ENCODE measurements at regions not wholly inside any gene's neighbourhood (a gene's known extent, or its start where the extent isn't known, plus 50 kb on each side); places are given as distances from the start of the nearest gene placed in this dataset.

DNA sequence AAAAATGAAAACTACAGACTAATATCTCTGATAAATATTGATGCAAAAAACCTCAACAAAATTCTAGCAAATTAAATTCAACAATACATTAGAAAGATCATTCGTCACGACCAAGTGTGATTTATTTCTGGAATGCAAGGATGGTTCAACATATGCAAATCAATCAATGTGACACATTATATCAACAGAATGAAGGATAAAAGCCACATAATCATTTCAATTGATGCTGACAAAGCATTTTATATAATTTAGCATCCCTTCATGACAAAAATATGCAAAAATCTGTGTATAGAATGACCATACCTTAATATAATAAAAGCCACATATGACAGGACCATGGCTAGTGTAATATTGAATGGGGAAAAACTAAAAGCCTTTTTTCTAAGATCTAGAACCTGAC is 457.2 kb upstream of the SPANXN1 start:
- no peaks in the 10 kb centered on the region for H3K4me1 Mint-ChIP-seq (ENCODE audit: low read depth)
- H3K9me3 Mint-ChIP-seq, result peaks cover 51% of the 10 kb centered on the region
- no peaks in the 10 kb centered on the region for H3K36me3 Mint-ChIP-seq (ENCODE audit: low read depth)
- TF ChIP-seq, protein P1, sequence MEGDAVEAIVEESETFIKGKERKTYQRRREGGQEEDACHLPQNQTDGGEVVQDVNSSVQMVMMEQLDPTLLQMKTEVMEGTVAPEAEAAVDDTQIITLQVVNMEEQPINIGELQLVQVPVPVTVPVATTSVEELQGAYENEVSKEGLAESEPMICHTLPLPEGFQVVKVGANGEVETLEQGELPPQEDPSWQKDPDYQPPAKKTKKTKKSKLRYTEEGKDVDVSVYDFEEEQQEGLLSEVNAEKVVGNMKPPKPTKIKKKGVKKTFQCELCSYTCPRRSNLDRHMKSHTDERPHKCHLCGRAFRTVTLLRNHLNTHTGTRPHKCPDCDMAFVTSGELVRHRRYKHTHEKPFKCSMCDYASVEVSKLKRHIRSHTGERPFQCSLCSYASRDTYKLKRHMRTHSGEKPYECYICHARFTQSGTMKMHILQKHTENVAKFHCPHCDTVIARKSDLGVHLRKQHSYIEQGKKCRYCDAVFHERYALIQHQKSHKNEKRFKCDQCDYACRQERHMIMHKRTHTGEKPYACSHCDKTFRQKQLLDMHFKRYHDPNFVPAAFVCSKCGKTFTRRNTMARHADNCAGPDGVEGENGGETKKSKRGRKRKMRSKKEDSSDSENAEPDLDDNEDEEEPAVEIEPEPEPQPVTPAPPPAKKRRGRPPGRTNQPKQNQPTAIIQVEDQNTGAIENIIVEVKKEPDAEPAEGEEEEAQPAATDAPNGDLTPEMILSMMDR (IDR thresholded peaks at IDR 0.05), result no peak
- H3K4me3 Mint-ChIP-seq, result no peak overlapping the region
- DNase-seq, result no peak
- no peak overlapping the region for H3K27ac Mint-ChIP-seq
- H3K27me3 Mint-ChIP-seq (ENCODE audit: insufficient read depth), result no peaks in the 10 kb centered on the region

DNA sequence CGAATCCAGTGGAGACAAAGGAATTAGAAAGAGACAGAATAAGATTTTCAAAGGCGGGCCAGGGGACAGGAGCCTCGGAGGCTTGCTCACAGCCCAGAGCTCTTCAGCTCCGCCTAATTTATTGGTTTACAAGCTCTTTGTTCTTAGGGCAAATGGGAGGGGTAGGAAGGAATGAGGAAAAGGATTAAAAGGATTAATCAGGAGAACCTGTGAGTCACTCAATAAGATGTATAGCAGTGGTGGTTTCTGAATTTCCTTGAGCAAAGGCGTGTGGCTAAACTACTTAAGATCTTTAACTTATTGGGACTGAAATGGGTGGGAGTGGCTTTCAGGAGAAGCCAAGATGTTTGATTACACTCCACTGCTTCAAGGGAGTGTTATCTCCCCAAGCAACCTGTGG is 456.0 kb upstream of the SPANXN1 start:
- no peaks in the 10 kb centered on the region for H3K36me3 Mint-ChIP-seq (ENCODE audit: low read depth)
- TF ChIP-seq, protein P1 (IDR thresholded peaks at IDR 0.05), result no peak
- no peak overlapping the region for H3K4me3 Mint-ChIP-seq
- no peaks in the 10 kb centered on the region for H3K4me1 Mint-ChIP-seq (ENCODE audit: low read depth)
- H3K27me3 Mint-ChIP-seq (ENCODE audit: insufficient read depth), result no peaks in the 10 kb centered on the region
- peaks cover 43% of the 10 kb centered on the region for H3K9me3 Mint-ChIP-seq
- H3K27ac Mint-ChIP-seq, result no peak overlapping the region
- DNase-seq, result no peak

DNA sequence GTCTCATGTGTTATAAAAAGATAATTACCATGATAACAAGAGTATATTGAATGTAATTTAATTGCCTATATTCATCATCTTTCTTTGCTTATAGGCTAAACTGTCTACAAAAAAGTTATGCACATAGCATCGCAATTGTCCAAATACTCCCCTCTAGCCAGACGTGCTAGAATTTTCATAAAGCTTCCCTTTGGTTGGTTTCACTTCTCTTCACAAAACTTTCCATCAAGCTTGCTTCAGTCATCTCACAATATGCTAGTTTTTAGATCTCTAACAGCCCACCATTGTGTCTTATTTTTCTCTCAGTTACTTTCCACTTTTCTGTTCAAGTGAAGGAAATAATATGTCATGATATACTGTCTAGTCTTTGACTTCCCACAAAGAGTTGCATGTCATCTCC is 448.3 kb upstream of the SPANXN1 start:
- no peaks in the 10 kb centered on the region for H3K36me3 Mint-ChIP-seq (ENCODE audit: low read depth)
- H3K4me1 Mint-ChIP-seq (ENCODE audit: low read depth), result no peaks in the 10 kb centered on the region

DNA sequence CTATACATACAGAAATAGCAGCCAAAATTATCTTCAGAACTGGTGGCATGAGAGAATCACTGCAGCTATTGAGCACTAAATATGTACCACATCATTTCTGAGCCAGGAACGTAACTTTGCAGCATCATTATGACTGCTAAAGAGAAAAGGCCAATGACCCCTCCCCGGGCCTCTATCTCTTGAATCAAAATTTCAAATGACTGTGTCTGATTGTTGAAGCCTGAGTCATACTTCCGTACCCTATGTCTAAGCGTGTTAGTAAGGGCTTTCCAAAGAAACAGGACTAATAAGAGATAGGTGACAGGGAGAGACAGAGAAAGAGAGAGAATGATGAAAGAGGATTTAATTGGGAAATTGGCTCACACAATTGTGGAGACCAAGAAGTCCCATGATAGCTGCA is 445.5 kb upstream of the SPANXN1 start:
- Mint-ChIP-seq H3K4me3 (no peak overlapping the region), H3K27me3 (ENCODE audit: insufficient read depth) (no peaks in the 10 kb centered on the region), H3K9me3 (no peaks in the 10 kb centered on the region), H3K27ac (no peak overlapping the region), H3K36me3 (ENCODE audit: low read depth) (no peaks in the 10 kb centered on the region), H3K4me1 (ENCODE audit: low read depth) (no peaks in the 10 kb centered on the region)
- no peak for DNase-seq
- TF ChIP-seq, protein P1 (IDR thresholded peaks at IDR 0.05), result no peak

More for the DNA sequence above, 448.3 kb upstream of the SPANXN1 start:
- H3K27me3 Mint-ChIP-seq (ENCODE audit: insufficient read depth), result no peaks in the 10 kb centered on the region
- TF ChIP-seq, protein P1 (IDR thresholded peaks at IDR 0.05), result no peak
- DNase-seq, result no peak
- H3K27ac Mint-ChIP-seq, result no peak overlapping the region
- no peaks in the 10 kb centered on the region for H3K9me3 Mint-ChIP-seq
- H3K4me3 Mint-ChIP-seq, result no peak overlapping the region

DNA sequence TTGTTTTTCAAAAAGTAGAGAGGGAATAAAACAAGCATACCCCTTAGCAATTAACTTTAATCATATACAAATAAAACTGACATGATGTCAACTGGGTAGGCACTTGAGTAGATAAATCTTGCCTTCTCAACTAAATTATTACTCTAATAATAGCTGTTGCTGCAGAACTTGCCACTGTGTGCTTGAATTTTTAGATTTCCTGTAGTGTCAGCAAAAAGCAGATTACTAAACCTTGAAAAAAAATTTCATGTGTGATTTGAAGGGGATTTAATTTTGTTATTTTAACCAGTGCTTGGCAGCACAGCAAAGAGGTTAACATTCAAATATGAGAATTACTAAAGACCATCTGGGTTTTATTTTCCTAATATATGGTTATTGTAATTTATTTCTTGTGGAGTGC is 438.3 kb upstream of the SPANXN1 start:
- no peak for DNase-seq
- TF ChIP-seq, protein P1 (IDR thresholded peaks at IDR 0.05), result no peak
- Mint-ChIP-seq H3K27me3 (ENCODE audit: insufficient read depth) (no peaks in the 10 kb centered on the region), H3K4me3 (no peak overlapping the region), H3K4me1 (ENCODE audit: low read depth) (no peaks in the 10 kb centered on the region), H3K9me3 (peaks cover 14% of the 10 kb centered on the region; the same call in 1 of the 2 replicates), H3K27ac (no peak overlapping the region), H3K36me3 (ENCODE audit: low read depth) (no peaks in the 10 kb centered on the region)

DNA sequence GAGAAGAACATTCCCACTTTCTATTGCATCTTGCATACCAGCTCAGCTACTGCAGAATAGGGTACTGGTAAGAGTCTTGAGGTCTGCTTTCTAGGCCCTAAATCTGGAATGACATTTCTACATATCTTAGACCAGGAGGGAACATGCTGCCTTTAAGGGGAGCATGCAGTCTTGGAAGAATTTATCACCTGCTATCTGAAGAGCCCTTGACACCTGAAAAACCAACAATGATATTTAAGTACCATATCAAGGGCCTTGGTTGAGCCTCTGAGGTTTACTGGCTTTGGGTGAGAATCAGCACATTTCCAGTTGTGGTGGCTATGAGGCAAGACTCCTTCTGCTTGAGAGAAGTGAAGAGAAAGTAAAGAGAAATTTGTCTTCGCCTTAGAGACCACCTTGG is 436.8 kb upstream of the SPANXN1 start:
- H3K9me3 Mint-ChIP-seq, result peaks cover 14% of the 10 kb centered on the region; the same call in 1 of the 2 replicates
- no peak overlapping the region for H3K27ac Mint-ChIP-seq
- TF ChIP-seq, protein P1 (IDR thresholded peaks at IDR 0.05), result no peak

More for the DNA sequence above, 436.8 kb upstream of the SPANXN1 start:
- DNase-seq, result no peak
- Mint-ChIP-seq H3K4me3 (no peak overlapping the region), H3K36me3 (ENCODE audit: low read depth) (no peaks in the 10 kb centered on the region), H3K4me1 (ENCODE audit: low read depth) (no peaks in the 10 kb centered on the region), H3K27me3 (ENCODE audit: insufficient read depth) (no peaks in the 10 kb centered on the region)

Data from HFFc6 (cell line).